Stimulated activated CD4-positive, alpha-beta T cell treated with anti-CD3 and anti-CD28 coated beads, Interleukin-1b, Interleukin-23, amount 100 ng/mL, for 1 hour (primary cell): ENCODE measurements at regions not wholly inside any gene's neighbourhood (a gene's known extent, or its start where the extent isn't known, plus 50 kb on each side); places are given as distances from the start of the nearest gene placed in this dataset.

ENCODE experiments used
- DNase-seq, 2 donors: peaks; one replicate each; pipeline ENCODE4 v3.0.0-alpha.2; 2020; ENCODE audit warnings: low read depth in 2 of 2

DNA sequence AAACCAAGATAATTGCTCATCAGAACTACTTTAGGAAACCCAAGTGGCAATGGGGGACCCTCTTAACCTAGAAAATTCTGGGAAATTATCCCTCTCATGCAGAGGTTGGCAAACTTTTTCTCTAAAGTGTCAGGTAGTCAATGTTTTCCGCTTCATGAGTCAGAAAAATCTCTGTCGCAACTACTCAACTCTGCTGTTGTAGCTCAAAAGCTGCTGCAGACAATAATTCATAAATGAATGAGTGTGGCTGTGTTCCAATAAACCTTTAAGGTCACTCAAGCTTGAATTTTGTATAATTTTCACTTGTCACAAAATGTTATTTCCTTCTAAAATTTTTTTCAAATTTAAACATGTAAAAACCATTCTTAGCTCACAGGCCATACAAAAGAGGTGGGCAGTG is 193.4 kb upstream of the MID1 start:
- no peak for DNase-seq

DNA sequence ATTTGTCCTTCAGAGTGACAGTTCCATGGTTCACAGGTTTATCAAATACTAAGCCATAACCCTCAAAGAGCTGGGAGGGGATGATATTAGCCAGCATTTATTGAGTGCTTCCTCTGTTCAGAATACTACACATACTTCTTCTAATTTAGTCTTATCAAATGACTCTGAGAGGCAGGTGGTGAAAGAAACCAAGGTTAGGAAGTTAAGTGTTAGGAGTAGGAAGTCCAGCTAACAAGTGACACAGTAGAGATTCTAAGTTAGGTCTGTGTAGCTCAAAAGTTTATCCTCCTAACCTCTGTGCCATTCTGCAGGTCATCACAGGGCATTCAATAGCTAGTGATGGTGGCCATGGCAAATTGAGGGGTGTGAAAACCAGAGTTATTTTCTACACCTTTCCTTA is 198.3 kb upstream of the MID1 start:
- DNase-seq, result no peak

DNA sequence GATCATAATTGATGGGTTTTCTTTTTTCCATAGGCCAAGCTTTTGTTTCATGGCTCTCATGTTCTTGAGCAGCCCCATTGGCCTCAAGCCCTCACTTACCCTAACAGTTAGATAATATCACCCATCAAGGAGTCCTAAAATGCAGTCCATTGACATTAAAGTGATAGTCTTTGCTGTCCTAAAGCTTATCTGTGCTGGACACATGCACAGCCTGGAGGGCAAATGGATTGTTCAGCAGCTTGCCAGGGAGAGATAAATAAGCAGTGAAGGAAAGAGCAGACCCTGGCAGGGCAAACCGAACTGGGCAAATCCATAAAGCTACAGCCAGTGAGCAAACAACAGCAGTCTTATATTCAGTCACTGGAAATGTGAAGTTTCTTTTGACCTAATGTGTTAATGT is 199.6 kb upstream of the MID1 start:
- DNase-seq, result no peak

DNA sequence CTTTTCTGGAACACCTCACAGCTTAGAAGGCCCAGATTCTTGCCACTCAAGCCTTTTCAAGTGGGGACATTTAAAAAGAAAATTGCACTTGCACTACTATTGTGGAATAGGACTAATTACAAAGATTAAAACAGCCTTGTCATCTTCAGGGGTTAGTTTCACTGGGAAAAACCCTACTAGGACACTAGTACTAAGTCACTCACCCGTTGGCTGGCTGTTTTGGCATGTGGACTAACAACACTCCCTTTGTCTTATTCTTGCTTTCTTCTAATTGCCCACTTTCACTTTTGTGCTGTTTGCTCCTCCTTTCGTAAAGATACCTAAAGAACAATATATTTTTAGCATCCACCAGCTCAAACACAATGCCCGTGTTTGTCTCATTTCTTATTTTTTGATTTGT is 200.9 kb upstream of the MID1 start:
- DNase-seq, result no peak

DNA sequence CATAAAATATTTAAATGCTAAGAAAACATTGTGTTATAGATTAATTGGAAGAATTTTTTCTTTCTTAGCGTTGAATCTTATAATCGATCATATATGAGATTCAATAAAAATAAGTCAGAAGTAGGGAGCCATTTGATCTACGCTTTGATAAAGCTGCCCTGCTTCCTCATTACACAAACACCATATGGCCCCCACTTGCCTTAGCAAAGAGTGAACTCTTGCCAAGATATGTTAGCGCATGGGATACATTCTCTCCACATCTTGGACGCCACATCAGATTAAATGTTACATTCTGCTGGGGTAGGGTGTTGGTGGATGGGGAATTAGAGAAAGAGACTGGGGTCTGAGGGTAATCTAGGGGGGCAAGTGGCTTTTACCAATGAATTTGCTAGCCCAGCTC is 207.7 kb upstream of the MID1 start:
- no peak for DNase-seq

DNA sequence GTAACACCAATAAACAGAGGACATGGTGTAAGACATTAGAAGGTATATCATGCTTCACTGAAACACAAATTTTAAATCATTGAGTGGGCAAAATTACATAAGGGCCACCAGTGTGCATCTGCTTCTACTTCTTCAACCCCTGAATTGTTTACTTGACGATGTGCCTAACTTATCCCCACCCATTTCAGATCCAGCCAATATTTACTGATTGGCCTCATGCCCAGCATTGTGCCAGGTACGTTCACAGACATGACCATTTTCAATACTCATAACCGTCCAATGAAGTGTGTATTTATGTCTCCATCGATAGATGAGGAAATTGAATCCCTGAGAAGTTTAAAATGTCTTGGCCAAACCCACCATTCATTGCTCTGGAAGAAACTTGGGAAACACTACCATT is 208.3 kb upstream of the MID1 start:
- DNase-seq, result no peak

DNA sequence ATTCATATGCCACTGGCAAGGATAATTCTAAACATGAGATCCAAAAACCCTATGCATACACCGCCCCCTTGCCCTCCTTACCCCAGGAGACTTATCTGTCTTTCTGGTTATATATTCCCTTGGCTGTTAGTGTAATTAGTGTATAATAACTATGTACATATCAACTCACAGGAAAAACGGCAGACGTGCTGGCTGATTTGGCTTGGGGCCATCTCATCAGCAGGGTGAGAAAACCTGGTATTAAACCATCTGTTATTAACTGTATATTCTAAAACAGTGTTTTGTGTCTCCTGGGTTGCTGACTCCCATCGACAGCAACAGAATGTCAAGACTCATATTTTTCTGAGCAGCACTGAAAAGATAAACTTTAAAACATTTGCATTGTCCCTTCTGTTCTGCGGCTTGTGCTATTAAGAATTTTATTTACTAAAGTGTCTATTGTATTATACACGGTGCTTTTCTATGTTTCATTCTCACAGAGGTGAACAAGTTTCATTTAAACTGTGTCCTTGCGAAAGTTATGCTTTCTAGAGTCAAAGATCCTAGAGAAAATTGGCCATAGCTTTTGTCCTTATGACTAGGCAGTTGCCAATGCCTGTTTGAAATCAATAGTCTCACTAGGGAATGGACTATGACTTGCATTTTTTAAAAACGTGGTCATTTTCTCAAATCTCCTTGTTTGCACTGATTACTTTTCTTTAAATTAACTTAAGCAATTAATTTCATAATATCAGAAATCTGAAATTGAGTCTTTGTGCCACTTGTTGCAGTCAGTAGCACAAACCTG is 211.5 kb upstream of the MID1 start:
- DNase-seq, result no peak

DNA sequence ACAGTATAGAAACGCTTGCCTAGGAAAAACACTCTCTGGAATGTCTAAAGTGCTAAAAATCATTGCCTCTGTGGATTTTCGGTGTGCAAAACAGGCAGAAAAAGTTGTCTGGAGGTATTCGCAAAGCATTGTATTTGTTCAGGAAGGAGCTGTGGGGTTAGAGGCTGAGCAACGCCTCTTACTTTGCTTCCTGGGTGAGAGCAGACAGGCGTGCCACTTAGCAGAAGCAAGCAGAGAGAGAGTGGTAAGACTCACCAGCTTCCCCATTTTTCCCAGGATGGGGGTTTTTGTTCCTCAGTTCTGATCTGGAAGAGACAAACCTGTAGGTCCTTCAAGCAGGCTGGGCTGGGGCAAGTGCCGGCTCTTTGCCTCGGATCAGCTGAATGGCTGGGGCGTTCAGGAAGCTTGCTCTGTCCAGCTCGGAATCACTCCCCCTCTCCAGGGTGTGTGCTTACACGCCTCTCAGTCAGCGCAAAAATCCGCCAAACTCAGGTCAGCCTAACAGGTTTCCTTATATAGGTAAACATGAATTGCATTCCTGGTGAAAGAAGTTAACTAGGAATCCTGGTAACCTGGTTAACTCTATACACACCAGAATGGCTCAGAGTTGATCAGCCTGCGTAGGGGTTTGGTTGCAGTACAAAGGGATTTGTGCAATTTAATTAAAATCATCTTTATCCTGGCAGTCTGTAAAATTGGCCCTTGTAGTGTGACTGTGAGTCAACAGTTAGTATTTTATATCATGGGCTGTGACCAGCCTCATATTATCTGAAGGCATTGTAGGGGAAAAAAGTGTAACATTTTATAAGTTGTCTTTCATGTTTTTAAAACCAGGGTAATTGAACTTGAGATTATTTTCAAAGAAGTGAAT is 213.1 kb upstream of the MID1 start:
- DNase-seq, result no peak

DNA sequence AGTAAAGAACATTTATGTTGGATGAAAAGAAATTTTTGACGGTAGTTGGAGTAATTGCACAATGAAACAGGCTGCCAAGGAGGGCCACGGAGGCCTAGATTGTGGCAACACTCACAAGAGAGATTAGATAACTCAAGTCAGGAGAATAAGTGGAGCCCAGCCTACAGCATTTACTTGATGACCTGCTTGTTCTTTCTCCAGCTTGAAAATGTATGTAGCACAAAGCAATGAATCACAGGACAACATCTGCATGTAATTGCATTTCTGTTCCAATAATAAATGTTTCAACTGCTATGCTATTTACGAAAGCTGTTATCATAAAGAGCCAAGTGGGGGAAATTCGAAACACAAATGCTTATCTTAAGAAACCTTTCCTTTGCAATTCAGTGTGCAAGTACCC is 221.2 kb upstream of the MID1 start:
- DNase-seq, result no peak

DNA sequence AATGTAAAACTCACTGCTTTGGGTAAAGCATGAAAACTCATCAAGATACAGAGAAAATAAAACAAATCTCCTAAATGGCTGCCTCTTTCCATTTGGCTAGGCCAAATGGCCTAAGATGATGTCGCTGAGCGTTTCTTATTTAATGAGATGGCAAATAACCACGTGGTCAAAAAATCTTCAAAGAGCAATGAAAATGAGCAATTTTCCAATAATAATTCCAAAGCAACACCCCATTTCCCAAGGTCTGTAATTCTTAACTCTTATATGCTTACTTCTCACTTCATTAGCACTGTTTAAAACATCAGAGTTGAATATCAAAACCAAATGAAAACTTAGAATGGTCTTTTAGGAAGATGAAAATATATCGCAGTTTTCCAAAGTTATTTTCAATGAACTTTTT is 222.3 kb upstream of the MID1 start:
- no peak for DNase-seq

DNA sequence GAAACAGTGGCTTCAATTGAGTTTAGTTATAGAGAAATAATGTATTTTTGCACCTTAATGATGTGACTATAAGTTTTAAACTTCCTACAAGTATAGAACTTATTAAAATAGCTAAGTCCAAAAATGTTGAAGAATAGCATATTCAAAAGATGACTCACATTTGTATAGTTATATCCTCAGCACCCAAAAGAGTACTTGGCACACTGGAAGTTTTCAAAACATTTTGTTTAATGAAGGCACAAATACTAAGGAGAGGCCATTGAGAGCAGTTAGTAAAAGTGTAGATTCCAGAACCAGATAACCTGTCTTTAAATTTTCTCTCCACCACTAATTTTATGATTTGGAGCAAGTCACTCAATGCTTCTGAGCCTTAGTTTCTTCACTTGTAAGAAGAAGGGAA is 226.9 kb upstream of the MID1 start:
- no peak for DNase-seq

DNA sequence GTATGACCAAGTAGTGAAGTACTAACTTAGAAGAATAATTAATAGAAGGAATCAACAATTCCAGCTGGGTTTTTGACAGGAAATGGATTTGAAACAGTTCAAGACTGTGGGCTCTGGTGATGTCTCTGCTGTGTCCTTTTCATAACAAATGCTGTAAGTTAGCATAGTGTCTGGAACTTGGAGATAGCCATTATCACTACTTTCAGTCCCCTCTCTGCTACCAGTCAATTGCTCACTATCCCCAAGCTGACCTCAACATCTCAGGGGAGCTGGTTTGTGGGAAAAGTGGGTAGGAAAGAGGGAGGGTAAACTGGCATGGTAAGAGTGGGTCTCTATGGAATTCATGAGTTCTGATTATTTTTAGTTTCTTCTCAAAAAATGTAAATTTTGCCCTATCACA is 231.4 kb upstream of the MID1 start:
- no peak for DNase-seq

DNA sequence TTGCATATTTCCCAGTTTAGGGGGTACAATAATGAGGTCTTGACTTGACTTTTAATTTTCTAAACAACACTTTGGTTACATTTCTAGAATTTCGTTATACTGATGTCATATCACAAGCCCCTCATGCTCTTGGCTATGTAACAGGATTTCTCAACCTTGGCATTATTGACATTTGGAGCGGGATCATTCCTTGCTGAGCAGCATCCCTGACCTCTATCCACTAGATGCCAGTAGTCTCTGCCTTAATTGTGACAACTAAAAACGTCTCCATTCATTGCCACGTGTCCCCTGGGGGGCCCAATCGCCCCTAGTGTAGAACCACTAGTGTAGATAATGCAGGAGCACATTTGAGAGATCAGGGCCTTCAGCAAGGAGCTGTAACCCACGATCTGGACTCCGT is 234.2 kb upstream of the MID1 start:
- DNase-seq, result no peak

DNA sequence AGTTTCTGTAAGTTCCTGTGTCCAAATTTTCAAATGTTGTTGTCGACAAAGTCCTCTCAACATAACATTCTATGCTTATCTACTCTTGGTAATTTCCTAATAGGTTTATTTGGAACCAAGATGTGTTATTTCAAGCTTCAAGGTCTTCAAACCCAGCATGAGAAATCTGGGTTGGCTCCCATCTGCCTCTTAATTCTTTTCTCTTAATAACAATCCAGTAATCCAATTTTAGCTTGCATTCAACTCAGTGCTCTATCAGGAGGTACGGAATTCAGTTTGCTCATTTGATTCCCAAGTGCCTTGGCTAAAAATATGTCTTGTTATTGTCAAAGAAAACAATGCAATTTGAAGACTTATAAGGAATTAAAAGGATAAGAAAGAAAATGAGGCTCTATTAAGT is 235.5 kb upstream of the MID1 start:
- no peak for DNase-seq

DNA sequence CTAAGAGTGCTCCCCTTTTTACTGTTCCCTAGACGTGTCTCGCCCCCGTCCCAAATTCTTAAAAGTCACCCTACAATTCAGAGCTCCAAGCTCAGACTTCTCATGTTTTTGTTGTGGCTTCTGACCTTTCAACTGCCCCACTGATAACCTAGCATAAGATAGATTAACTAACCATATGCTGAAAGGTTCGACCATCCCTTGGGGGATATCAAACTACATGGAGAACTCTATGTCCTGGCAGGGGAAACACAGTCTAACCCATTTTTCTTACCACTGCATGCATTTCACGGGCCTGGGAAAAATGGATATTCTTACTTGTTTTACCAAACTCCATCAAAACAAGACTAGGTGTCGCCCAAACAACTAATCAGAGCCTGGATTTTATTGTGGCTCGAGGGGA is 236.4 kb upstream of the MID1 start:
- DNase-seq, result no peak

DNA sequence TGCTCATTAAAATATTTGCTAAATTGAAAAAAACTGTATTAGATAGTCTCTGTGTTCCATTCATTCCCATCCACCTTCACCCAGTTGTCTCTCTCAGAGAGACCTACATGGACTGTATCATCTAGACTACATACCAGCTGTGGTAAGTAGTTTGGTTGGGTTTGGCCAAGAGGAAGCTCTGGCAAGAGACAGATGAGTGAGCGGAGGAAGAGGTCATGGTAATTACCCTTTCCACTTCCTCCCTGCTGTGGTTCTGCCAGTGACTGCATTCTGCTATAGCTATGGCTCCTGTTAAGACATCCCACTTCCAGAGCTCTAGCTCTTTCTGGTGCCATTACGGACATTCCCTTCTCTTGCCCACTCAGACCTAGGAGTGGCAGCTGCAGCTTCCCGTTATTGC is 239.0 kb upstream of the MID1 start:
- DNase-seq, result no peak

DNA sequence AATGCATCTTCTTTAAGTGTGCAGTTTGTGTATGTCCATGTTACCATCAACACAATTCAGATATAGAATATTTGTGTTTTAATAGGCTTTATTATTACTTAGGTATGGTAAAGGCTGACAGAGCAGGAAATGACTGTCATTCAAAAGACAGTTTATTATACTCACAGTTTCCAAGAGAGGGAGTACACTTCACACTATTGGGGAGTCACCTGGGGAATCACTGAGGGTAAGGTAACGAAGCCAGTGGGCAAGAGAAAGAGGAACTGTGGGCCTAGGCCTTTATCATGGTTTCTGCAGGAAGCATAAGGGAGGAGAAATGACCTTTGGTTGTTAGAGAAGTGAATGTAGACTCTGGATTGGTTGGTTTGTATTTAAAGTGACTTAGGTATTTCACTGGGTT is 235.1 kb upstream of the HCCS start:
- DNase-seq, result no peak

DNA sequence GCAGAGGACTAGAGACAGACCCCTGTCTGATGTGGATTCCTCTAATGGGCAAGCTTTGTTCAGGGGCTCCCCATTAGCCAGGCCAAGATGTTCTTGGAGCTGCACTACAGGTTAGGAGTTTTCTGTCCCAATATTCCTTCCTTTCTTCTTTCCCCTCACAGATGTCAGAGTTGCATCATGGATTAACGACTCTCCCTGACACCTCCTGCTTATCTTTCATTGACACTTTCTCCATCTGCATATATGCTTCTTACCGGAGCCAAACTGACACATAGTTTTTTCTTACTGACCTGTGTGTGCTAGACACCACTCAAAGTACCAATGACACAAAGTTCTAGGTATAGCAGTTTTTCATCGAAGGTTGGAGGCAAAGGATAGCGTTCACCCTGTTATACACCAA is 228.6 kb upstream of the HCCS start:
- no peak for DNase-seq

DNA sequence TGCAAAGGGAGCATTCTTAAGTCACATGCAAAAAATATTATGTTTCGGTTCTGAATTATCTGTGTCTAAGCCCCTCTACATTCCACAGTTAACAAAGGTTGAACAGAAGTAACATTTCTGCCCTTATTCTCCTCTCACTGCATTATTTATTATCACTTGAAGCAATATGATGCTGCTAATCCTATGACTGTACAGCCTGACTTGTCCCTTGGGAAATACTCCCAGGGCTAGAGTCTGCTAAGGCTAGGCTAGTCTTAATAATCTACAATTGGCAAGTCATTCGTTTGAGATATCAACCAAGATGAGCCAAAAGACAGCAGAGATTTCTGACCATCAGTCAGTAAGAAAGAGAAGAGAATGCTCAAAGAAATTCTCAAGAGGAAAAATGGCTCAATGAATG is 226.9 kb upstream of the HCCS start:
- no peak for DNase-seq

DNA sequence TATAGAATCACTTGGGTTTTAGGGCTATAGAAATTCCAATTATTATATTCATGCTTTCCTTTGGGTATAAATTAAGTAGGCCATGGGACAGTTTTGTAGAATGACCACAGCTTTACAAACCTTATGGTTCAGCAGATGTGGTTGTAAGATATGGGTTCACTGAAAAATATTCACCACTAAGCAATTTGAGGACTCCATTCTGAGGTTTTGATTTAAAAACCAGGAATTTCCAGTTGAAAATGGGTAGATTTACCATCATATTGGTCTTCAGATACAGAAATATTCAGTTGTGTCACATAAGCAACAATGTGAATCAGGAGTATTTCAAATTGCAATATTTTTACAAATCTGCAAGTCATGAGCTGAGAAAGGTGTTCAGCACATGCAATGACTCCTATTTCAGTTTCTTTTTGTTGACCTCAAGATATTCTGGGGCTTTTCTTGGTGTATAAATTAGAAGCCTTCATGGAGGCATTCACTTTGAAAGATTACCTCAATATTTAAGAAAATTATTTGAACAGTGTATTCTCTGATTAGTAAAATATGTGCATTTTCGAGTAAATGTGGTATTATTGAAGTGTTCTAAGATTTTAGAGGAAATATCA is 218.4 kb upstream of the HCCS start:
- no peak for DNase-seq

DNA sequence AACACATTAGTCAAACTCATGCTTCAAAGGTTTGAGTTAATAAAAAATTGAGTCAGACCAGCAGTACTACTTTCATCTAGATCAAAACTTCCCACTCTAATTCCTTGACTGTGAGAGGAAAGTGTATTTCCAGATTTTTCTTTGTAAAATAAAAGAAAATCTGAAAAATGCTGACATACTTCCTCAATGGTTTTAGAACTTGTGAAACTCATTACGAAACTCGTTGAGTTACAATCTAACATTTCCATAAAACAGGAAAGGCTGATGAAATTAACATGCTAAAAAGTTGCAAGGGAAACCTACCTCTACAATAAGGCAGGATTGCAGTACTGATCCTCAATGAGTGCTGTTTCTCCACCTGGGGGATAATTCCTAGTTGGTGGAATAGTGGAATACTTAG is 217.8 kb upstream of the HCCS start:
- no peak for DNase-seq

DNA sequence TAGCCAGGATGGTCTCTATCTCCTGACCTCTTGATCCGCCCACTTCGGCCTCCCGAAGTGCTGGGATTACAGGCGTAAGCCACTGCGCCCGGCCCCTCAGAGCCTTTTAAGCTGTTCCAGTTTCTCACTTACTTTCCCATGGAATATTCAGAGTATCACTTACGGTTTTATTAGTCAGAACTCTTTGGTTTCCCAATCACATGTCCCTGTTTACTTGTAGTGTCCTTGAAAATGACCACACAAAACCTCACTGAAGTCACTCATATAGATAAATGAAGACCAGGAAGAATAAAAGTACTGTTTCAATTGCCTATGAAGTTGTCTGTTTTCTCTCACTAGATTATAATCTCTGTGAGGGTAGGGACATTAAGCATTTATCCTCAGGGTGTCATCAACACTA is 217.2 kb upstream of the HCCS start:
- no peak for DNase-seq

DNA sequence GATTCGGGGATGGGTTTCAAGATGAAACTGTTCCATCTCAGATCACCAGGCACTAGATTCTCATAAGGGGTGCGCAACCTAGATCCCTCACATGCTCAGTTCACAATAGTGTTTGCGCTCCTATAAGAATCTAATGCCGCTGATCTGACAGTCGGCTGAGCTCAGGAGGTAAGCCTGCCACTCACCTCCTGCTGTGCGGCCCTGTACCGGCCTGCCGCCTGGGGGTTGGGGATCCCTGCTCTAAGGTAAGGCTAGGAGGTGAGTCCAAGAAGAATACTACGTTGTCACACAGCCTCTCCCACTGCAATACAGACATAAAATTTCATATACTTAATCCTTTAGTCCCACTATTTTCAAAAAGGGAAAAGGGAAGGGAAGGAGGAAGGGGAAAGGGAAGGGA is 213.4 kb upstream of the HCCS start:
- DNase-seq, result no peak
